SU-DHL-6 (cell line): ENCODE measurements at regions not wholly inside any gene's neighbourhood (a gene's known extent, or its start where the extent isn't known, plus 50 kb on each side); places are given as distances from the start of the nearest gene placed in this dataset.

Experiments used
- H2AFZ ChIP-seq: fragments of 200-600 bp; sonication (generic); 2 replicates; pipeline ENCODE4 v1.6.1; 2014; ENCODE audit warnings: low read depth, mild to moderate bottlenecking, moderate library complexity, mixed read lengths, antibody characterized with exemption, low read length; ENCODE audit not compliant: severe bottlenecking
- H3F3A ChIP-seq: fragments of 200-600 bp; shearing (Covaris generic); 2 replicates; pipeline ENCODE4 v1.6.0; 2016; ENCODE audit warnings: antibody characterized with exemption, mild to moderate bottlenecking; ENCODE audit not compliant: insufficient read depth
- H3K27ac ChIP-seq: fragments of 200-600 bp; sonication (generic); 2 replicates; pipeline ENCODE4 v1.5.1; 2016; ENCODE audit warnings: low read depth, mild to moderate bottlenecking, low read length, moderate library complexity, mixed read lengths
- H3K27me3 ChIP-seq: fragments of 200-600 bp; sonication (generic), shearing (Covaris generic); 2 replicates; pipeline ENCODE4 v1.6.0; 2014; ENCODE audit warnings: mild to moderate bottlenecking, low read length
- H3K36me3 ChIP-seq: fragments of 200-600 bp; sonication (generic); 2 replicates; pipeline ENCODE4 v1.6.1; 2014; ENCODE audit warnings: mild to moderate bottlenecking, low read length, mixed read lengths
- H3K4me2 ChIP-seq: fragments of 300-600, 200-600 bp; shearing (Covaris generic), sonication (generic); 2 replicates; pipeline ENCODE4 v1.6.0; 2014; ENCODE audit warnings: low read length, low read depth, mild to moderate bottlenecking; ENCODE audit not compliant: poor library complexity, severe bottlenecking
- H3K4me3 ChIP-seq: fragments of 200-600 bp; sonication (generic); 2 replicates; pipeline ENCODE4 v1.5.1; 2014; ENCODE audit warnings: antibody characterized with exemption, low read length, mild to moderate bottlenecking, mixed read lengths; ENCODE audit not compliant: insufficient read depth, poor library complexity, severe bottlenecking
- H3K79me2 ChIP-seq: fragments of 200-600 bp; sonication (generic); 2 replicates; pipeline ENCODE4 v1.6.1; 2014; ENCODE audit warnings: mild to moderate bottlenecking, low read length, moderate library complexity; ENCODE audit not compliant: insufficient read depth
- H3K9ac ChIP-seq: fragments of 200-600 bp; sonication (generic); 2 replicates; pipeline ENCODE4 v1.7.0; 2014; ENCODE audit warnings: mild to moderate bottlenecking, low read length
- H3K9me2 ChIP-seq: fragments of 200-600 bp; sonication (generic); replicated peaks from 2 replicates; pipeline ENCODE4 v1.6.1; 2014; ENCODE audit warnings: low read length; ENCODE audit not compliant: insufficient read depth
- H3K9me3 ChIP-seq: fragments of 200-600 bp; sonication (generic); 2 replicates; pipeline ENCODE4 v1.6.1; 2014; ENCODE audit warnings: low read length, mixed read lengths; ENCODE audit not compliant: insufficient read depth
- H4K20me1 ChIP-seq: fragments of 200-600 bp; sonication (generic); 2 replicates; pipeline ENCODE4 v1.6.1; 2014; ENCODE audit warnings: low read depth, mild to moderate bottlenecking, antibody characterized with exemption, low read length, moderate library complexity, mixed read lengths
- CTCF ChIP-seq: fragments of 200-600 bp; sonication (generic); IDR thresholded peaks from one replicate; pipeline ENCODE4 v1.5.1; 2017; ENCODE audit warnings: antibody characterized with exemption, mild to moderate bottlenecking, low read length, moderate library complexity; ENCODE audit not compliant: insufficient read depth, poor library complexity, severe bottlenecking
- EZH2phosphoT487 ChIP-seq: fragments of 200-600 bp; sonication (generic), shearing (Covaris generic); conservative IDR thresholded peaks from 2 replicates; pipeline ENCODE4 v1.6.1; 2018; ENCODE audit warnings: mild to moderate bottlenecking, antibody characterized with exemption, low read length, moderate library complexity, mixed read lengths

DNA sequence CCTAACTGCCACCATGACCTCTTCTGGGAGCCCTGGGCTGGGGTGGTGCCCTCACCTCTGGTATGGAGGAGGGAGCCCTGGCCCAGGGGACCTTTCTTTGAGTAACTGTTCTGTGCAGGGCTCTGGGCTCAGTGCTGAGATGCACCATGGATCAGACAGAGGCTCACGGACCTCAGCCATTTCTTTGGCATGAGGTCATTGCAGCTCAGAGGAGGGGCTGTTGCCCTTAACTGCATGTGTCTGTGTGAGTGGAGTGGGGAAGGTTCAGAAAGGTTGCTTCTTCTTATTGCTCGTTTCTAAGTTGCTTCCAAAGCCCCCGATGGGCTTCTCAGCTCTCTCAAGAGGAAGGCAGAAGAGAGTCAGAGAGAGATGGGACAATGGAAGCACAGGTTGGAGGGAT lies 233.9 kb downstream of the RPS24 start:
- Histone ChIP-seq H3K4me3 (no peak overlapping the region), H3K27ac (no peak overlapping the region), H3K9ac (no peak overlapping the region)

GRCh38 chr10:78269060-78269459 lies 235.4 kb downstream of the RPS24 start:
- H4K20me1 ChIP-seq: no peaks in the 10 kb centered on the region
- no peak overlapping the region for H3K4me3 ChIP-seq
- no peaks in the 10 kb centered on the region for H3F3A ChIP-seq
- no peak overlapping the region for H3K9ac ChIP-seq
- no peaks in the 10 kb centered on the region for H3K9me3 ChIP-seq
- no peak overlapping the region for H2AFZ ChIP-seq
- H3K4me2 ChIP-seq: no peak overlapping the region
- H3K79me2 ChIP-seq: no peaks in the 10 kb centered on the region
- H3K36me3 ChIP-seq: no peaks in the 10 kb centered on the region
- H3K27ac ChIP-seq: no peak overlapping the region
- no peaks in the 10 kb centered on the region for H3K9me2 ChIP-seq
- no peaks in the 10 kb centered on the region for H3K27me3 ChIP-seq
- no peak for TF ChIP-seq EZH2phosphoT487

More for the DNA sequence above, 233.9 kb downstream of the RPS24 start:
- Histone ChIP-seq H3K79me2 (no peaks in the 10 kb centered on the region), H3K9me2 (no peaks in the 10 kb centered on the region), H3K9me3 (no peaks in the 10 kb centered on the region), H3K27me3 (no peaks in the 10 kb centered on the region), H2AFZ (no peak overlapping the region), H3K4me2 (no peak overlapping the region), H3K36me3 (no peaks in the 10 kb centered on the region), H3F3A (no peaks in the 10 kb centered on the region), H4K20me1 (no peaks in the 10 kb centered on the region)
- TF ChIP-seq CTCF (no peak), EZH2phosphoT487 (no peak)

DNA sequence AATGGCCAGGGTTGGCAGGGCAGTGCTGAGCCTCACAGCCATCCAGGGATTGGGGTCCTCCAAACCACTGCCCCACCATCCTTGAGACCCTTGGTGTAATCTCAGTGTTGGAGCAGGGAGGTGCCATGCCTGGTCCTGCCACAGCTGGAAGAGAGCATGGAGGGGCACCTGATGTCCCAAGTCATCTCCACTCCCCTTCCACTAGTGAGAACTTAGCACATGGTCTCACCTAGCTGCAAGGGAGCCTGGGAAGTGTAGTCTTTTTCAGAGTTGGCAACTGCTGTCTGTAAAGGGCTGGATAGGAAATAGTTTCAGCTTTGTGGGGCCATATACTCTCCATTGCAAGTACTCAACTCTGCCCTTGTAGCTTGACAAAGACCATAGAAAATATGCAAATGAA lies 238.7 kb downstream of the RPS24 start:
- H3K27ac ChIP-seq: no peak overlapping the region
- no peaks in the 10 kb centered on the region for H3F3A ChIP-seq
- no peak overlapping the region for H3K9ac ChIP-seq
- H3K36me3 ChIP-seq: no peaks in the 10 kb centered on the region
- no peak overlapping the region for H2AFZ ChIP-seq
- H3K79me2 ChIP-seq: no peaks in the 10 kb centered on the region
- no peak overlapping the region for H3K4me3 ChIP-seq
- TF ChIP-seq EZH2phosphoT487 (no peak), CTCF (no peak)
- H3K9me3 ChIP-seq: no peaks in the 10 kb centered on the region
- no peak overlapping the region for H3K4me2 ChIP-seq
- H3K27me3 ChIP-seq: no peaks in the 10 kb centered on the region
- H4K20me1 ChIP-seq: no peaks in the 10 kb centered on the region
- H3K9me2 ChIP-seq: no peaks in the 10 kb centered on the region

DNA sequence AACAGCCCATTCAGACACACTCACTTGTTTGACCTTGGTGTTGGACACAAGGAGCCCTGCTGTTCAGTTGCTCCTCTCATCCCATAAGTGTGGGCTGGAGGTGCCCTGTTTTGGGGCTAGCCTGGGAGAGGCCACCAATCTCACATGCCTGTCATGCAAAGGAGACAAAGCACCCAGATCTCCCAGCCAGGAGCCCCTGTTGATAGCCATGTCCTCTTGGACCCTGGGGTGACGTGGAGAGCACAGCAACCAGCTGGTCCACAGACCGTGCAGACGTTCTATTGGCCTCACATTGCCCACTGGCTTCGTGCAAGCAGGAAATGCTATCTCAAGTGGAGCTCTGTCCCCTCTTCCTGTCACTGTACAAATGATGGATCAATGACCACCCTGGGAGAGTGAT lies 240.8 kb downstream of the RPS24 start:
- Histone ChIP-seq H3F3A (no peaks in the 10 kb centered on the region), H4K20me1 (no peaks in the 10 kb centered on the region), H3K27ac (no peak overlapping the region), H3K4me2 (no peak overlapping the region), H3K79me2 (no peaks in the 10 kb centered on the region), H3K36me3 (no peaks in the 10 kb centered on the region), H3K27me3 (no peaks in the 10 kb centered on the region), H3K4me3 (no peak overlapping the region), H3K9me3 (no peaks in the 10 kb centered on the region), H2AFZ (no peak overlapping the region), H3K9ac (no peak overlapping the region), H3K9me2 (no peaks in the 10 kb centered on the region)
- TF ChIP-seq CTCF (no peak), EZH2phosphoT487 (no peak)
